Fibroblast of the aortic adventitia (primary cell): ENCODE measurements at regions not wholly inside any gene's neighbourhood (a gene's known extent, or its start where the extent isn't known, plus 50 kb on each side); places are given as distances from the start of the nearest gene placed in this dataset.
"Not testable (repeated sequence)": the region's sequence is repeated elsewhere in the genome, so short reads cannot be mapped to it uniquely, and the experiment has no call there.

ENCODE experiments used
- DNase-seq: peaks from one replicate; pipeline ENCODE4 v3.0.0-alpha.2; 2010; ENCODE audit warnings: low read depth
- H3K4me3 ChIP-seq: 2 replicates; pipeline ENCODE4 v1.5.1; 2011; ENCODE audit warnings: low read depth, mild to moderate bottlenecking, control low read depth, low read length, moderate library complexity
- CTCF ChIP-seq: IDR thresholded peaks from 2 replicates; pipeline ENCODE4 v1.5.1; 2011; ENCODE audit warnings: mild to moderate bottlenecking, low read length, control low read depth, inconsistent platforms; ENCODE audit not compliant: insufficient read depth

DNA sequence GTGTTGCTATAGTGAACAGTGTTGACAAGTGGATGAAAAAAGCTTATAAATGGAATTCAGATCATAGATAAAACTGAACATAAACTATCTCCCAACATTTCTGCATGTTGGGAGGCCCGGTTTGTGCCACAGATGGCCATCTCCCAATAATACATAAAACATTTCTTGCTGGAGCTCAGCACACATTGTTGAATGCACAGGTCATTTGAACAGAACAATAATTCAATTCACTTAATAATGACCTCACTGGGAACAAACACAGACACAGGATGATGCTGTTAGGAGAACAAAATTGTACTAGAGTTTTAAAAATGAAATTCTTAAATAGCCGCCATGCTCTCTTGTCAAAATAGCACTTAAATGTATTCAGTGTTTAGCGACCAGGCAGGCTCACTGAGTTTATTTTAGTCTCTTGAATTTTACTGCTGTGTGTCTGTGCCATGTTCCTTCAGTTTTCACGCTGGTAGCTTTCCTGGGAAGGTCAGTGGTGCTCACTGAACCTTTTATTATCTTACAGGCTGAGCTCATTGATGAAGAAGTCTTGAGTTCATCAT lies 85.0 kb upstream of the SSBP2 start:
- DNase-seq = no peak
- no peak for TF ChIP-seq CTCF
- no peak overlapping the region for H3K4me3 ChIP-seq

GRCh38 chr5:81834021-81834660 lies 83.2 kb upstream of the SSBP2 start:
- H3K4me3 ChIP-seq = no peak overlapping the region
- no peak for DNase-seq
- TF ChIP-seq CTCF = no peak

DNA sequence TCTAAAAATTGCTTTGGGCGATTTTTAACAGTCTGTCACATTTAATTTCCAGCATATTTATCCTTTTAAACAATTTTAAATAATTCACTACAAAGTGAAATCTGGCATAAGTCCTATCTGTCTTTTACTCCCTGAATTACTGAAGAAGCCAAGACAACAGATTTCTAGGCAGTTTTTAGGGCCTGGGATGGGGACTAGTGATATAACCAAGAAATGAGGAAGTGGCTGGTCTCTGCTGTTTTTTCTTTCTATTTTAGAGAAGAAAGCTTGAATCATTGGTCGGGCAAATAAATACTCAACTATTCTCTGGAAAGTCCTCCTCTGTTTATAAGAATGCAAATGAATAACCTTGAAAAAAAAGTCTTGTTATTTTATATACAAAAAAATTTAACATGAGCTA lies 79.7 kb upstream of the SSBP2 start:
- no peak overlapping the region for H3K4me3 ChIP-seq
- TF ChIP-seq CTCF = no peak
- no peak for DNase-seq

DNA sequence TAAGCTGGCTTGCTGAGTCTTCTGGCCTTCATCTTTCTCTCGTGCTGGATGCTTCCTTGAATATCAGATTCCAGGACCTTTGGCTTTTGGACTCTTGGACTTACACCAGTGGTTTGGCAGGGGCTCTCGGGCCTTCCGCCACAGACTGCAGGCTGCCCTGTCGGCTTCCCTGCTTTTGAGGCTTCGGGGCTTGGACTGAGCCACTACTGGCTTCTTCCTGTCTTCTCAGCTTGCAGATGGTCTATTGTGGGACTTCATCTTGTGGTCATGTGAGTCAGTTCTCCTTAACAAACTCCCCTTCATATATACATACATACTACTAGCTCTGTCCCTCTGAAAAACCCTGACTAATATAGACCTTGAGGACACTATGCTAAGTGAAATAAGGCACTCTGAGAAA lies 78.3 kb upstream of the SSBP2 start:
- TF ChIP-seq CTCF = no peak
- no peak overlapping the region for H3K4me3 ChIP-seq
- no peak for DNase-seq

DNA sequence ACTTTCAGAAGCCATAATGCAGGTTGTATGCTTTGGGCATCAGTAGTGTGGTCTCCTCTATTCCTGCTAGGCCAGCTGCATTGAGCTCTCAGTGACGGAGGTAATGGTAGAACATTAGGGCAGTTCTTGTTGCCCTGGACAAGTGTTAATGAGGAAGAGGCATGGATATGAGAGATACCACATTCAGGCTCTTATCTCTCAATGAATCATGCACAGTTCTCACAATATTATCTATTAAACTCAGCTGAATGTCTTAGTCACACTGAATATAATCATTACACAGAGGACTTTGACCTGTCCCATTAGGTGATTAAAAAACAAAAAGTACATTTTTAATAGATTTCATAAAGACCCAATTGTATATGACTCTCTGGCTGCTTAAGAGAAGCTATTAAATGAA lies 76.6 kb upstream of the SSBP2 start:
- no peak for TF ChIP-seq CTCF
- DNase-seq = no peak
- no peak overlapping the region for H3K4me3 ChIP-seq

- TF ChIP-seq CTCF = peak; percentile 23
- H3K4me3 ChIP-seq = no peak overlapping the region
- DNase-seq = peak; percentile 41
Measured at GRCh38 chr5:81826128-81826527, 75.2 kb upstream of the SSBP2 start.

GRCh38 chr5:81825237-81825636 lies 74.3 kb upstream of the SSBP2 start:
- H3K4me3 ChIP-seq = no peak overlapping the region
- DNase-seq = peak; percentile 85
- TF ChIP-seq CTCF = no peak

DNA sequence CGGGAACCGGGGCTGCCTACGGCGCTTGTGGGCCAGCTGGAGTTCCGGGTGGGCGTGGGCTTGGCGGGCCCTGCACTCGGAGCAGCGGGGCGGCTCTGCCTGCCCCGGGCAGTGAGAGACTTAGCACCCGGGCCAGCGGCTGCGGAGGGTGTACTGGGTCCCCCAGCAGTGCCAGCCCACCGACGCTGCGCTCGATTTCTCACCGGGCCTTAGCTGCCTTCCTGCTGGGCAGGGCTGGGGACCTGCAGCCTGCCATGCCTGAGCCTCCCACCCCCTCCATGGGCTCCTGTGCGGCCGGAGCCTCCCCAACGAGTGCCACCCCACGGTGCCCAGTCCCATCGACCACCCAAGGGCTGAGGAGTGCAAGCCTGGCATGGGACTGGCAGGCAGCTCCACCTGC lies 72.8 kb upstream of the SSBP2 start:
- DNase-seq, H3K4me3 ChIP-seq: not testable (repeated sequence)
